Breast epithelium (tissue), 4 donors: ENCODE measurements at regions not wholly inside any gene's neighbourhood (a gene's known extent, or its start where the extent isn't known, plus 50 kb on each side); places are given as distances from the start of the nearest gene placed in this dataset.

Experiments used
- DNase-seq, 2 donors: peaks; one replicate each; pipeline ENCODE4 v3.0.0-alpha.2; 2019; ENCODE audit warnings: low spot score in 2 of 2
- H3K27ac ChIP-seq, 2 donors: fragments of 200-600 bp; sonication (generic) in 1 of 2; one replicate each; pipeline ENCODE4 v1.5.1; 2016 to 2019; ENCODE audit warnings: mild to moderate bottlenecking in 1 of 2
- H3K27me3 ChIP-seq, 2 donors: fragments of 200-600 bp; sonication (generic) in 1 of 2; one replicate each; pipeline versions ENCODE4 v1.5.1 to v1.6.0; 2017 to 2019; ENCODE audit warnings: control low read depth in 1 of 2, mild to moderate bottlenecking in 1 of 2
- H3K36me3 ChIP-seq: fragments of 200-600 bp; one replicate; pipeline ENCODE4 v1.5.1; 2019
- H3K4me1 ChIP-seq, 2 donors: fragments of 200-600 bp; sonication (generic); one replicate each; pipeline ENCODE4 v1.5.1; 2016 to 2019; ENCODE audit warnings: control low read depth in 1 of 2
- H3K4me3 ChIP-seq, 3 donors: fragments of 200-600 bp; sonication (generic); 1 replicate in 2 of 3; 2 replicates in 1 of 3; pipeline ENCODE4 v1.5.1; 2016 to 2019; ENCODE audit warnings: mild to moderate bottlenecking in 3 of 3, moderate library complexity in 2 of 3
- H3K9me3 ChIP-seq, 2 donors: fragments of 200-600 bp; sonication (generic) in 1 of 2; one replicate each; pipeline ENCODE4 v1.5.1; 2016 to 2019; ENCODE audit warnings: control low read depth in 1 of 2
- CTCF ChIP-seq, 3 donors: fragments of 450-650 bp; IDR thresholded peaks; one replicate each; pipeline ENCODE4 v1.5.1; 2016 to 2017; ENCODE audit warnings: antibody characterized with exemption in 3 of 3, mild to moderate bottlenecking in 3 of 3, moderate library complexity in 3 of 3
- POLR2A ChIP-seq: fragments of 450-650 bp; IDR thresholded peaks from one replicate; pipeline ENCODE4 v1.6.1; 2016; ENCODE audit warnings: antibody characterized with exemption, mild to moderate bottlenecking, moderate library complexity
- POLR2AphosphoS5 ChIP-seq, 3 donors: sonication (generic); formaldehyde crosslinking; IDR thresholded peaks; one replicate each; pipeline ENCODE4 v1.6.1; 2017; ENCODE audit warnings: antibody characterized with exemption in 3 of 3
- intact Hi-C: fragments of 100-400 bp; cut with DNase I; formaldehyde crosslinking; loops from one replicate; pipeline ENCODE4 v1.15.1; 2023; ENCODE audit warnings: low total_unique reads

GRCh38 chr5:10921160-10921559 is 160.1 kb upstream of the DAP start:
- Histone ChIP-seq H3K4me1 (no peaks in the 10 kb centered on the region), H3K9me3 (no peaks in the 10 kb centered on the region), H3K36me3 (no peaks in the 10 kb centered on the region), H3K27me3 (no peaks in the 10 kb centered on the region), H3K27ac (no peak overlapping the region), H3K4me3 (no peak overlapping the region)
- DNase-seq, result no peak
- TF ChIP-seq POLR2A, result no peak
- no peak for TF ChIP-seq CTCF (IDR thresholded peaks at IDR 0.05)
- no peak for TF ChIP-seq POLR2AphosphoS5 (IDR thresholded peaks at IDR 0.05)
- intact Hi-C loops, result no loop called here

GRCh38 chr5:10920400-10920799 is 159.4 kb upstream of the DAP start:
- no peaks in the 10 kb centered on the region for H3K4me1 ChIP-seq
- DNase-seq, result no peak
- no peak overlapping the region for H3K4me3 ChIP-seq
- no peak overlapping the region for H3K27ac ChIP-seq
- intact Hi-C loops, result no loop called here
- no peaks in the 10 kb centered on the region for H3K27me3 ChIP-seq
- TF ChIP-seq POLR2AphosphoS5 (IDR thresholded peaks at IDR 0.05), result no peak
- TF ChIP-seq CTCF (IDR thresholded peaks at IDR 0.05), result no peak
- no peak for TF ChIP-seq POLR2A
- H3K9me3 ChIP-seq, result no peaks in the 10 kb centered on the region
- no peaks in the 10 kb centered on the region for H3K36me3 ChIP-seq

GRCh38 chr5:10914741-10915480 is 153.9 kb upstream of the DAP start:
- Histone ChIP-seq H3K4me3 (no peak overlapping the region), H3K27ac (no peak overlapping the region), H3K36me3 (no peaks in the 10 kb centered on the region), H3K4me1 (no peaks in the 10 kb centered on the region), H3K27me3 (no peaks in the 10 kb centered on the region), H3K9me3 (no peaks in the 10 kb centered on the region)
- no peak for DNase-seq
- intact Hi-C loops, result no loop called here
- TF ChIP-seq POLR2AphosphoS5 (IDR thresholded peaks at IDR 0.05) (no peak), CTCF (IDR thresholded peaks at IDR 0.05) (no peak), POLR2A (no peak)

- Histone ChIP-seq H3K27ac (no peak overlapping the region), H3K4me1 (no peaks in the 10 kb centered on the region), H3K36me3 (no peaks in the 10 kb centered on the region), H3K27me3 (no peaks in the 10 kb centered on the region), H3K4me3 (no peak overlapping the region), H3K9me3 (no peaks in the 10 kb centered on the region)
- intact Hi-C loops, result no loop called here
- DNase-seq, result no peak
- TF ChIP-seq POLR2AphosphoS5 (IDR thresholded peaks at IDR 0.05) (no peak), POLR2A (no peak), CTCF (IDR thresholded peaks at IDR 0.05) (no peak)
Measured at GRCh38 chr5:10913841-10914240, 152.8 kb upstream of the DAP start.

GRCh38 chr5:10913181-10913810 is 152.3 kb upstream of the DAP start:
- TF ChIP-seq CTCF (IDR thresholded peaks at IDR 0.05) (no peak), POLR2A (no peak), POLR2AphosphoS5 (IDR thresholded peaks at IDR 0.05) (no peak)
- Histone ChIP-seq H3K36me3 (no peaks in the 10 kb centered on the region), H3K9me3 (no peaks in the 10 kb centered on the region), H3K27ac (no peak overlapping the region), H3K4me1 (no peaks in the 10 kb centered on the region), H3K4me3 (no peak overlapping the region), H3K27me3 (no peaks in the 10 kb centered on the region)
- intact Hi-C loops, result no loop called here
- no peak for DNase-seq
